Right hindlimb (tissue), 1 donor: ENCODE measurements at regions not wholly inside any gene's neighbourhood (a gene's known extent, or its start where the extent isn't known, plus 50 kb on each side); places are given as distances from the start of the nearest gene placed in this dataset.
"Not testable (repeated sequence)": the region's sequence is repeated elsewhere in the genome, so short reads cannot be mapped to it uniquely, and the experiment has no call there.

Source experiments
- DNase-seq: peaks from one replicate; pipeline ENCODE4 v3.0.0-alpha.2; 2018

DNA sequence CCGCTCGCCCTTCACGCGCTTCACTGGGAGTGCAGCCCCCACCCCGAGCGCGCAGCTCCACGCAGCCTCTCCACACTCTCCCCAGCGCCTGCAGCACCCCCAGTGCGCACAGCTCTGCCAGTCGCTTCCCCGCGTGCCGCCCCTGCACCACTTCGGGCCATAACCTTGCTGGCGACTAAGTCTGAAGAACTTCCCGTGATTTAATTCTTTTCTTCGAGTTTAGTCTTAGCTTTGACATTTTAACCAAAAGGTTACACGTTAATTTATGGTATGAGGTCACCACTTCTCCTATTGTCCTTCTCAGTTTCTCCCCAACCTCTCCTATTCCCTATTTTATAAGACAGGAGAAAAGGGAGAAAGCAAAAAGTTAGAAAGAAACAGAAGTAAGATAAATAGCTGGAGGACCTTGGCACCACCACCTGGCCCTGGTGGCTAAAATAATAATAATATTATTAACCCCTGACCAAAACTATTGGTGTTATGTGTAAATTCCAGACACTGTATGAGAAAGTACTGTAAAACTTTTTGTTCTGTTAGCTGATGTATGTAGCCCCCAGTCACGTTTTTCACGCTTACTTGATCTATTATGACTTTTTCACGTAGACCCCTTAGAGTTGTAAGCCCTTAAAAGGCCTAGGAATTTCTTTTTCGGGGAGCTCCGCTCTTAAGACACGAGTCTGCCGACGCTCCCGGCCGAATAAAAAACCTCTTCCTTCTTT lies 129.2 kb downstream of the KBTBD2 start:
- DNase-seq, result not testable (repeated sequence)

DNA sequence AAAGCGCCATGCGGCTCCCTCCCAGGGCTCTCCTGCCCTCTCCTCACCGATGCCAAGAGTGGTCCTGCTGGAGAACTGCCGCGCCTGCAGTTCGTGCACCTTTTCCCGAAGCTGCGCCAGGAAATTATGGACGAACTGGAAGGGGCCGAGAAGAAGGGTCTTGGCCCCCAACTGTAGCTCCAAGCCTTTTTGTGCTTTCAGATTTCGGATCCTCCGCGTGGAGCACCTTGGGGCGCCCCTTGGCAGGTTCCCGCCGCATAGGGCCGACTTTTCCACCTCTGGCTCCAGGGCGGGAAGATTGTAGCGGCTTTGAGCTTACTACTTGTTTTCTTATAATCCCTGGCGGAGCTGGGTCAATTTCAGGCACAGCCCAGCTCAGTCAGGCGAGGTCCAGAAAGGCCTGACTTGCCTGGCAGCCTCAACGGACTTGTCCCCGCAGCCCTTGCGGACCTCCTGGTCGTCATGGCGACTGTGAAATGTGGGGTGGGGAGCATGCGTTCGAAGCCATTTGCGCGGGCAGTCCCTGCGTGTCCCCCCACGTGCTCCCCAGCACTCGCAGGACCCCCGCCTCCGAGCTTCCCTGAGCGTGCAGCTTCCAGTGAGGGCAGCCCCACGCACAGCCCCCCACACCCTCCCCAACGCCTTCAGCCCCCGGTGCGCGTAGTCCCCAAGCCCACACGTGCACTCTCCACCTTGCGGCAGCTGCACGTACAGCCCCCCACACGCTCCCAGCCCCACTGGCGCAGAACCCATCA lies 129.9 kb downstream of the KBTBD2 start:
- DNase-seq, result peak; percentile 28

DNA sequence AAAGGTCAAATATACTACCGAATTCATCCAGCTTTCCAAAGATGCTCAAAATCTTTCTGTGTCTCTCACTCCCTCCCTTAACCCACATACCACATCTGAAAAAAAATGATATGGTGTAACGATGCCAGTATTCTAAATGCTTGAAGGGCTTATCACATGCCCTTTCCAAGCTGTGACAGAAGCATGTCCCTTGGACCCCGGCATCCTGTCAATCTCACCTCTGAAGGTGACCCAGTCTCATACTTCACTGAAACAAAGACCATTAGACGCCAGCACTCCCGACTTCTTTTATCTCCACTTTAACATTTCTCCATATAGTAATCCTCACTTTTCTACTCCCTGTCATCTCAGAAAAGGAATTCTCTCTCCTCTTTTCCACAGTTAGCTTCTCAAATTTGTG lies 130.8 kb downstream of the KBTBD2 start:
- DNase-seq, result not testable (repeated sequence)

DNA sequence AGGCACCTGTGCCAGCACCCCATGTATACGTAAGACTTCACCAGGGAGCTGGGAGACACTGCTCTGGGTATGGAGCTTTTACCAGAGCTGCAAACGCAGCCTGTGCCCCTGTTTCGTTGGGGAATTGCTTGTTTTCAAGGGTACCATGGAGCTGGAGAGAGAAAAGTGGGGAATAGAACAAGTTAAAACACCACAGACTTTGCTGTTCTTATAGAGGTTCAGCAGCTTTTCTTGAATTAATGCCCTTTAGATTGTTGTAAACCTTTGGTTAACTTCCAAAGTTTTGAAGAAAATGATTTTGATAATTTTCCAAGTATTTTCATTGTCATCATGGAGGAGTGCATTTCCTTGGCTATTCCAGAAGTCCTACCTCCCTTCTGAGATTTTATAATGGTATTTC lies 131.7 kb downstream of the KBTBD2 start:
- not testable (repeated sequence) for DNase-seq

DNA sequence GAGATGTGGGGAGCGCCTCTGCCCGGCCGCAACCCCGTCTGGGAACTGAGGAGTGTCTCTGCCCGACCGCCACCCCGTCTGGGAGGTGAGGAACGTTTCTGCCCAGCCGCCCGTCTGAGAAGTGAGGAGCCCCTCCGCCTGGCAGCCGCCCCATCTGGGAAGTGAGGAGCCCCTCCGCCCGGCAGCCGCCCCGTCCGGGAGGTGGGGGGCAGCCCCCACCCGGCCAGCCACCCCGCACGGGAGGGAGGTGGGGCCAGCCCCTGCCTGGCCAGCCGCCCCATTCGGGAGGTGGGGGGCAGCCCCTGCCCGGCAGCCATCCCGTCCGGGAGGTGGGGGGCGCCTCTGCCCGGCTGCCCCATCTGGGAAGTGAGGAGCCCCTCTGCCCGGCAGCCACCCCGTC lies 137.7 kb downstream of the KBTBD2 start:
- not testable (repeated sequence) for DNase-seq

DNA sequence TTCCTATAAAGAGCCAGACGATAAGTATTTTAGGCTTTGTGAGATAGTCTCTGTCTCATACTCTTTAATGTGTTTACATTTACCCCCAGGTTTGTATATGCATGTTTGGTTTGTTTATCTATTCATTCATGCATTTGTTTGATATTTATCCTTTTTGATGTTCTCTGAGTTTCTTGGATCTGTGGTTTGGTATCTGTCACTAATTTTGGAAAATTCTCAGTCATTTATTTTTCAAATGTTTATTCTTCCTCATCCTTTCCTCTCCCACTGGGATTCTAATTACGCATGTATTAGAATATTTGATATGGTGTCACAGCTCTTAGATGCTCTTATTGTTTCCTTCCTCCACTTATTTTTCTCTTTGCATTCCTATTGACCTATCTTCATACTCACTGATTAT lies 143.2 kb downstream of the KBTBD2 start:
- DNase-seq, result not testable (repeated sequence)

DNA sequence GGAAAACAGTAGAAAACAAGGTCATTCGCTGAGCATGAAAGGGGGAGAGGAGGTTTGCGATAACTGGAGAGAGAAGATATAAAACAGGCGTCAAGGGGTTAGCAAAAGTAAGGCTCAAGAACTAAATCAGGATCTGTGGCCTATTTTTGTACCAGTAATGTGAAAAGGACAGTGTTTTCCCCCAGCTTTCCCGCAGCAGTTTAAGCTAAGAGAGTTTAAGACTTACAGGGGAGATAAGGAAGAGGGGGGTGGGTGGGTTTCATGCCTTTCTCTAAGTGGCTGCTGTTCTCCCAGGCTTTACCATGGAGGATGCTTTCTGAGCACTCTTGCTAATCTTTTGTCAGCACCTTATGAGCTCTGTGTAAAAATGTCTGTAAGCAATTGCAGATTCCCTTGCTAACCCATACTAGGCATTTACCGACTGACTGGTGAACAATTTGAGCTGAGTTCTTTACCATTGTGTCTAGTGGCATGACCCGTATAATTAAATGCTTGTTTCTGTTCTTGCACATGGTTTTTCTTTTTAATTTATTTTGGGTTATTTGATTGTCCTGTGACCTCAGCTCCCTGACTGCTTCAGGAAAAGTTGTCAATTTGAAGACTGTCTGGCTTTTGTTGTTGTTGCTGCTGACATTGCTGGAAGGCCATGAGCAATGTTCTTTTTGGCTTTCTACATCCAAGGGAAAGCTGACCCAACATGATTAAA lies 144.0 kb downstream of the KBTBD2 start:
- DNase-seq, result not testable (repeated sequence)

DNA sequence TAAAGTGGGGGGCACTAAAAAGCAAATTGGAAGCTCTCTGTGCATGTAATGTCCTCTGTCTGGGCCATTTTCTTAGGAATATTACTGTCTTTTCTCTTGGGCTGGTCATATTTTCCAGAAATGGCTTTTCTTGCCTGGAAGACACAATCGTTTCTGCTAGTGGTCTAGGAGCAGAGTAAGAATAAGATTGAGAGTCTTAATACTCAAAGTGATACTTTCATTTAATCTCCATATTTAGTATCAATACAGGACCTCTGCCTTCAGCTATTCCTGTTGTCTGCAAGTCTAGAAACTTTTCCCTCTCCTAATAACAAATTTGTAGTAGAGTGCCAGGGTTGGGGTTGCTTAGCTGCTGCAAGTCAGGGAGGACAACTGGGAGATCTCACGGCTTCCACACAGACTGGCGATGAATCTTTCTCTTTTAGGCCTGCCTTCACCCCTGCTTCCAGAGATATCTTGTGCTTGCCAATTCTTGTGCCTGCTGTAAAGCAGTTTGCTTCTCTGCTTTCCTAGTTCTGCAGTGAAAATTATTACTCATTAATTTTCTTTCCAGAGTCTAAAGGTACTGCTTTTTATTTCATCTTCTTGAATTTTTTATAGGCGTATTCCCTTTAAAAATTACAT lies 149.6 kb downstream of the KBTBD2 start:
- DNase-seq, result not testable (repeated sequence)

DNA sequence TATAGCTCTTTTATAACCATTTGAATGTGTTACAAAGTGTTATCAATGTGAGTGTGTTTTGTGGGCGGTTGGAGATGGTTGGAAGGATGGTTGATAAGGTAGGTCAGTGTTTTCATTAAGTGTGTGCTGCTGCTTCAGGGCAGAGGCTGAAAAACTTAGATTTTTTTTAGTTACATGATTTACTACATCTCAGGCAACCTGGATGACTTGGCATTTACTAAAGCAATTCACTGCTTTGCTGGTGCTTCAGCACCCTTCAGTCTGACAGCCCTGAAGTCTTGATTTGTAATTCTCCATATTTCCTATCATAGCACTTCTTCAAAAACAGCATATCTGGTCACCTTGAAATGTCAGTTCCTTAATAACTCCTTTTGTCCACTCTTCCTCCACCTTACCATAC lies 151.8 kb downstream of the KBTBD2 start:
- DNase-seq, result not testable (repeated sequence)

DNA sequence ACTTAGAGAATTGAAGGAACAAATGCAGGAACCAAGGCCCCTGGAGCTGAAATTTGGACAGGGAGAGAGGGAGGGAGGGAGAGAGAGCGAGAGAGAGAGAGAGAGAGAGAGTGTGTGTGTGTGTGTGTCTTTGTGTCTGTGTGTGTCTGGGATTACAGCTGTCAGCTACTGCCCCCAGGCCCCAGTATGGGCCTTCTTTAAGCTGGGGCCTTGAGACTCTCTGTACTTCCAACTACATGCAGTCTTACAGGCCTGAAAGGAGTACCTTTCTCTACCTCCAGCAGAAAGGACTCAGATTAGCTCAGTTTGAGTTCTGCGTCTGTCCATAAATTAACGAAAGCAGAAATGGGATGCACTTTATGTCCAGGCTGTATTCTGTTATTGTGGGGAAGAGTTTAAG lies 153.2 kb downstream of the KBTBD2 start:
- DNase-seq, result not testable (repeated sequence)

DNA sequence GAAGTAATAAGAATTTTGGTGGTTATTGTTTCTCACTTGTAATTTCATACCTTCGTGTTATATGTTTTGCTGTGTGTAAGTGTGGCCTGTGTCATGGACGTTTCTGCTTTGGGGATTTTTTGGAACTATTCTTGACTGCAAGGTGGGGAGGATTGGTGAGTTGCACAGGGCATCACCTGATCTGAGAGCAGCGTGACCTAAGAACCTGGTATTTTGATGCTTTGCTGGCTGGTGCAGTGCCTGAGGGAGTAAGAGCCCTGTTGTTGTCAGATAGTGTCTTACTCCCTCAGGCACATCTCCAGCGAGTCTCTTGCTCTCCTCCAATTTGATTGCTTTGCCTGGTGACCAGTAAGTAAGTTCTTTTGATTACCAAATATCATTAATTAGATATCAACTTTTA lies 158.8 kb downstream of the KBTBD2 start:
- not testable (repeated sequence) for DNase-seq

DNA sequence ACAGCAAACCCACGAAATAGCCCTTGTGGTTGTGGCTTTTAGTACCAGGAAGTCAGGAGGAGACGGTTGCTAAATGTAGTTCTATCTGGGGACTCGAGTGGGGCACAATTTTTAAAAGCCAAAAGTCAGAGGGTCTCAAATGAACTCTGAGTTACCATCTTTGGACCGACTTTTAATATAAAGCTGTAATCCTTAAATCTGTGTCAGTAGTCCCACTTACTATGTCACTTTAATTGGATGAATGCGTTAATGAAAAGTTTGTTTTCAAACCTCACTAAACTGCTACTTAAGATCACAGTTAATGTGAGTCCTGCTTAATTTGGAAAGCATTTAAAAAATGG lies 162.3 kb downstream of the KBTBD2 start:
- DNase-seq, result not testable (repeated sequence)

DNA sequence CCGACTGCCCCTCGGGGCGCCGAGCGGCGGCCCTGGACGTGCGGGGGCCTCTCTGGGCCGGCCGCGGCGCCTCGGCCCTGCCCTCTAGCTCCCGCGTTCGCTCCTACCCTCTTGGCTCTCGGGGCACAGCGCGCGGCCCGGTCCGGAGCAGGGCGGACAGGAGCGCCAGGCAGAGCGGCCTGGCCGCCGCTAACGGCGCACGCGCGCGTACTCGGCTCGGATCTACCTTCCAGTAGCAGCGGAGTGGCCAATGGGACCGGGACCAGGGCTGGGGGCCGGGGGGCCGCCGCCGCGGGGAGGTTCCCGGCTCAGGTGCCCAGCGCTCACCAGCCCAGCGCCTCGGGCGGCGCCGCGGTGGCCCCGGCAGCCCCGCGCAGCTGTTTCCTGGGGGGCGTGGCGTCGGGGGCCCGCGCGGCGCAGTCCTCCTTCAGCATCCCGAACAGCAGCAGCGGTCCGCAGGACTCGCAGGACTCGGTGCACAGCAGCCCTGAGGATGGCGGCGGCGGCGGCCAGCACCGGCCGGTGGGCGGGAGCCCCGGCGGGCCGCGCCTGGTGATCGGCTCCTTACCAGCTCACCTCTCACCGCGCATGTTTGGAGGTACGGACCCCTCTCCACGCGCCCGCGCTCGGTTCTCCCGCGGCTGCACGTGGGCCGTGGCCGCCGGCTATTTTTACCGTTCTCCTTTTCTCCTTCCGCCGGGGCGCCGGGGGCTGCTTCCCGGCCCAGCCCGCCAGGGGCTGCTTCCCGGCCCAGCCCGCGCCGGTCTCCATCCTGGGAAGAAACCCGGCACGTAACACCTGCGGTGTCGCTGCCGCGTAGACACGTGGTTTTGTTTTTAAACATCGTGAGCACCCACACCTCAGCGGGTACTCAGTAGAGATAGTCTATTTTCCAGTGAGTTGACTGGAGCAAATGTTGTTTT lies 162.9 kb downstream of the KBTBD2 start:
- DNase-seq, result peak; percentile 84

DNA sequence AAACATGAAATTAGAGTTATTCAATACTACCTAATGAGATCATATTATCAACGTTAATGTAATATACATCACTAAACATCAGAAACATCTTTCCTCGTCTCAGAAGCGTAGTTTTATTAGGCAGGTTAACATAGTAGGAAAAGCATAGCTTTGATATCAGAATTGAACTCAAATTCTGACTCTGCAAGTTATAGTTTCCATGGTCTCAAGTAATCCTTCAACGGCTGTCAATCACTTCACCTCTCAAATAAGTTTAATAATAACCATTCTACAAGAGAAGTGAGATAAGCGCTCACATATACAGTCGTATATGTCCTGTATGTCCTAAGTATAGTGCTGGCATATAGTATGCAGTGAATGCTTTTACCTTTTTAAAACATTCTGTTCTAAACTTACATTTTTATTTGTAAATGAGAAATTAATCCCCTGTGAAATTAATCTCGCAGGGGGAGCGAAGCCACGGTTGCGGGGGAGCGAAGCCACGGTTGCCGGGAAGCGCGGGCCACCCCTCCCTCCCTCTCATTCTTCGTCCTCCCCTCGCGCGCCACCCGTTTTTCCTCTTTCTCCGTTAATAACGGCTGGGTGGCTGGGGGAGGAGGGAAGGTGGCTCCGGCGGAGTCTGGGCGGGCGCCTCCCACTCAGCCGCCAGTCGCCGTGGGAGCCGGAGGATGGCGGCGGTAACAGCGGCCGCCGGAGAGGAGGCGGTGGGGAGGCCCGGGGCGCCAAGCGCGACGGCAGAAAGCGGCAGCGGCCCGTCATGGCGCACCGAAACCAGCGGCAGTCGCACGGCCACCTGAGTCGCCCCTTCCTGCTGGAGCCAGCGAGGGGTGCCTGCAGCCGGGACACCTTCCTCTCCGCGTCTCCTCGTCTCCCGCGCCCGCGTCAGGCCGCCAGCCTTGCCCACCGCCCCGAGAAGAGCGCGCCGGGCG lies 163.8 kb downstream of the KBTBD2 start:
- DNase-seq, result peak; percentile 66

DNA sequence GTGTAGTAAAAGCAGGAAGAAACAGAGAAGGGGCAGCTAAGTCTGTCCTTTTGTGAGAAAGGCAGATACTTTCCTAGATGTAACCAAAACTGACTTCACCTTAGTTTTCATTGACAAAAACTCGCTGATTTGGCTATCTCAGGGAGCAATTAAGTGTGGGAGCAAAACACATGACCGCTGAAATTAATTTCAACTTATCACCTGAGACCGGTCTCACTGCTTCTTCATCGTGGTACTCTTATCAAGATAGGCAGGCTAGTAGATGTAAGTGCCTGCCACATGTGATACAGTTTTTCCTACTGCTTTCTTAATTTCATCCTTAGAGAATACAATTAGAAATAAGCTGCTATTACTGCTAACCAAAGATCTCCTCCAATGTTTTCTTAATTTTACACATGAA lies 168.7 kb downstream of the KBTBD2 start:
- not testable (repeated sequence) for DNase-seq

DNA sequence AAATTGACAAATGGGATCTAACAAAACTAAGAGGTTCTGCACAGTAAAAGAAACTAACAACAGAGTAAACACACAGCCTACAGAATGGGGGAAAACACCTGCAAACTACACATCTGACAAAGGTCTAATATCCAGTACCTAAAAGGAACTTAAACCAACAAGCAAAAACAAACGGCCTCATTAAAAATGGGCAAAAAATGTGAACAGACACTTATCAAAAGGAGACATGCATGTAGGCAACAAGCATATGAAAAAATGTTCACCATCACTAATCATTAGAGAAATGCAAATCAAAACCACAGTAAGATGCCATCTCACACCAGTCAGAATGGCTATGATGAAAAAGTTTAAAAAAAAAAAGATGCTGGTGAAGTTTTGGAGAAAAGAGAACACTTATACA lies 197.4 kb downstream of the KBTBD2 start:
- DNase-seq, result no peak

DNA sequence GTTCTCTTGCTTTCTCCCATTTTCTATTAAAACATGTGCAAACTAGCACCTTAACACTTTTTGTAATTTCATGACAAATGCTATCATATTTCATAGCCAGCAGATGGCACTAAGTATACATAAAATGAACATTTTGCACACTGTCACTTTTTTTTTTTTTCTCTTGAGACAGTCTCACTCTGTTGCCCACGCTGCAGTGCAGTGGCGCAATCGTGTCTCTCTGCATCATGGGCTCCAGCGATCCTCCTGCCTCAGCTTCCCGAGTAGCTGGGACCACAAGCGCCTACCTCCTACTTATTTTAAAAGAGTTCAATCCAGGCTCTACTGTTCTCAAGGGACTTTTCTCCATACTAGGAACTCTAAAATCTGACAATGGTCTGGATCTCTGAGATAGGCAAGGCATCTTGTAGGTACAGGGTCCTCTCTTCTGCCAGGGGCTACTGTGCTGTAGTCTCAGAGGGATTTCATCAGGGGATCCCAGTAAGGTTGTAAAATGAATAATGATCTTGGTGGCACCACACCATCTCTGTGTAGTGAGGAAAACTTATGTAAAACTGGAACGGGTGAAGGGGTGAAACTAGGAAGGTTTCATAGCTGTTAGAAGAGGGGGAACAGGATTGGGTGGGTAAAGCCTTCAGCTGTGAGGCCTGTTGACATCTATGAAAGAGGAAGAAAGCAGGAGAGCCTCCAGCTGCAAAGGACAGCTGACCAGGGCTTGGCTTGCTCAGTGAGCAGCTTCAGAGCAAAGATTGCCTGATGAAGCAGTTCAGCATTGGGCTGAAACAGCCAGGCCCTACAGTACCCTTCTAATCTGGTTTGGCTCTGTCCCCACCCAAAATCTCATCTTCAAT lies 196.9 kb downstream of the AVL9 start:
- DNase-seq, result not testable (repeated sequence)

DNA sequence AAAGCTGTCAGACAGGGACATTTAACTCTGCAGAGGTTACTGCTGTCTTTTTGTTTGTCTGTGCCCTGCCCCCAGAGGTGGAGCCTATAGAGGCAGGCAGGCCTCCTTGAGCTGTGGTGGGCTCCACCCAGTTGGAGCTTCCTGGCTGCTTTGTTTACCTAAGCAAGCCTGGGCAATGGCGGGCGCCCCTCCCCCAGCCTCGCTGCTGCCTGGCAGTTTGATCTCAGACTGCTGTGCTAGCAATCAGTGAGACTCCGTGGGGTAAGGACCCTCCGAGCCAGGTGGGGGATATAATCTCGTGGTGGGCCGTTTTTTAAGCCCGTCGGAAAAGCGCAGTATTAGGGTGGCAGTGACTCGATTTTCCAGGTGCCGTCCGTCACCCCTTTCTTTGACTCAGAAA lies 192.8 kb downstream of the AVL9 start:
- not testable (repeated sequence) for DNase-seq

DNA sequence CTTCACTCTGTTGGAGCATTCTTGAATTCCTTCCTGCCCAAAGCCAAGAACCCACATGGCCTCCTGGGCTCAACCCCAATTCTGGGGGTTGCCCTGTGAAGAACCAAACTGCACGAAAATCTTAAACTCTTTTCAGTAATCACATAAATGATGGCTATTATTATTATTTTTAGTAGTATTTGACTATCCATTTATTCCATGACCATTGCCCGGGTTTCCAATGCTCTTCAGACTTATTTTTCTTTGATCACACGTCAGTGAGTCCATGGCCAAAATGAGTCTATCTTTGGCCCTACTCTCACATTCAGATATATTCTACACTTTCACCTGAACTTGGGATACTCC lies 185.9 kb downstream of the AVL9 start:
- DNase-seq, result no peak
